ENCODE measurements at regions not wholly inside any gene's neighbourhood (a gene's known extent, or its start where the extent isn't known, plus 50 kb on each side); places are given as distances from the start of the nearest gene placed in this dataset.

DNA sequence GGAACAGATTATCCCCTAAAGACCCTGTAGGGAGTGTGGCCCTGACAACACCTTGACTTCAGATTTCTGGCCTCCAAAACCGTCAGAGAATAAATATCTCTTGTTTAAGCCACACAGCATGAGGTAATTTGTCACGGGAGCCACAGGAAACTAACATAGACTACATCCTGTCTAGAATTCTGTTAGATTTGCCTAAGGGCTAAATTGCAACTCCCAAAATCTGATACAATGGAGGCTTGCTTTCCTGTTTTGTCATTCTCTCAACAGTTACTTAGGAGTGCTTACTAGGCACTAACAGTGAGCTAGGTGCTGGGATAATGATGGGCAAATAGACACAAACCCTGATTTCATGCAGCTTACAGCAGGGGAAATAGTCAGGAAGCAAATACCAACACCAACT, 141.6 kb downstream of the MIS18A start:
- TF ChIP-seq EZH2phosphoT487 (IDR thresholded peaks at IDR 0.05; ENCODE audit: insufficient read depth, low read depth) (no peak), EZH2 (IDR thresholded peaks at IDR 0.05; ENCODE audit: insufficient read depth, poor library complexity, severe bottlenecking) (no peak)
